ENCODE measurements at regions not wholly inside any gene's neighbourhood (a gene's known extent, or its start where the extent isn't known, plus 50 kb on each side); places are given as distances from the start of the nearest gene placed in this dataset.

DNA sequence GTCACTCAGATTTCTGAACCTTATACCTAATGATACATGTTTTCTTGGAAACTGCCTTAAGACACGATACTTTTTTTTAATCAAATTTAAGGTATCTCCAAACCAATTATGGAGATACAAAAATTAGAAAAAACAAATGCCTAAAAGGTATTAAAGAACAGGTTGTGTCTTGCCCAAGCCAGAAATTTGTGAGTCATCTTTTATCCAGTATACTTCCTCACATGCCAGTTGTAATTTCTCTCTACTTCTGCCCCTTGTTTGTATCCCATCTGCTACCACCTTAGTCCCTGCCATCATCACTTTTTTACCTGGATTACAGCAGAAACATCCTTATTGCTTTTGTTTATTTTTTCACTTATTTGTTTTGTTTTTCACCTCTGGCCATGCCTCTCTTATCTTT, 571.2 kb upstream of the DAB2 start:
- Histone ChIP-seq H3K4me3 (ENCODE audit: low read depth in 1 of 3, low read length in 3 of 3) (no peak overlapping the region), H3K27ac (ENCODE audit: low read depth in 1 of 3, low read length in 2 of 3) (no peak overlapping the region), H3K36me3 (ENCODE audit: control insufficient read depth in 3 of 3, insufficient read depth in 2 of 3, low read depth in 1 of 3, low read length in 3 of 3) (no peaks in the 10 kb centered on the region), H3K9me3 (ENCODE audit: control insufficient read depth in 2 of 2, insufficient read depth in 1 of 2, low read depth in 1 of 2, low read length in 1 of 2) (no peaks in the 10 kb centered on the region), H3K4me1 (ENCODE audit: control insufficient read depth in 3 of 3, insufficient read depth in 2 of 3, low read depth in 1 of 3, low read length in 2 of 3) (no peaks in the 10 kb centered on the region), H3K27me3 (ENCODE audit: control insufficient read depth in 3 of 3, insufficient read depth in 3 of 3, low read length in 3 of 3) (no peaks in the 10 kb centered on the region)
- DNase-seq (no peak), FAIRE-seq (no peak)
- 77 to 94% (median 90%) methylated on average over 1 of the region's 1 CpG for WGBS, 3 donors

DNA sequence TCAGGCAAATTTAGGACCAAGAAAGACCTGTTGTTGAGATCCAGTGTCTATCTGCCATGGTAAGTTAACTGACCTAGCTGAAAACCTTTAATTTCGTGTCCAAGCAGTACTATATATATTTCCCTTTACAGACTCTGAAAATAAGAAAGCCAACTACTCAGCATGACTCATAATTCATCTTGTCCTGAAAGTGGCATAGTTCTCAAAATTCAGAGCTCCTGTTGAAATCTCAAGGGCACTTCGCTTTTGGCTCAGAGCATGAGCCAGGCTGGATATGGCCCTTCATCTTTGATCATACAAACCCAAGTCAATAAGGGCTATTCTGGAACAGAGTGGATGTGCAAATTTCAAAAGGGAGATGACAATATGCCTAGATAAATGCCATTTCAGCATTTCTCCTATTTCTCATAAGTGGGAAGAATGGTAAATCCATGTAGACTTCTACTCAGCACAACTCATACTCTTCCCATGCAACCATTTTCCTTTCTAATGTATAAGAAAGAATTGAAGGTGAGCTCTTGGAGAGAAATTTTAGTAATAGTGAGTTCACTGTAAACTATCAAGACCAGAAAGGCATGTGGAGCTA, 567.9 kb upstream of the DAB2 start:
- H3K36me3 ChIP-seq (ENCODE audit: control insufficient read depth in 3 of 3, insufficient read depth in 2 of 3, low read depth in 1 of 3, low read length in 3 of 3), result no peaks in the 10 kb centered on the region
- H3K9me3 ChIP-seq (ENCODE audit: control insufficient read depth in 2 of 2, insufficient read depth in 1 of 2, low read depth in 1 of 2, low read length in 1 of 2), result no peaks in the 10 kb centered on the region
- no peak overlapping the region for H3K4me3 ChIP-seq (ENCODE audit: low read depth in 1 of 3, low read length in 3 of 3)
- no peak for FAIRE-seq
- H3K27ac ChIP-seq (ENCODE audit: low read depth in 1 of 3, low read length in 2 of 3), result no peak overlapping the region
- no peaks in the 10 kb centered on the region for H3K27me3 ChIP-seq (ENCODE audit: control insufficient read depth in 3 of 3, insufficient read depth in 3 of 3, low read length in 3 of 3)
- no peak for DNase-seq
- 76 to 85% (median 80%) methylated on average over 2 of the region's 2 CpGs for WGBS, 3 donors
- no peaks in the 10 kb centered on the region for H3K4me1 ChIP-seq (ENCODE audit: control insufficient read depth in 3 of 3, insufficient read depth in 2 of 3, low read depth in 1 of 3, low read length in 2 of 3)

DNA sequence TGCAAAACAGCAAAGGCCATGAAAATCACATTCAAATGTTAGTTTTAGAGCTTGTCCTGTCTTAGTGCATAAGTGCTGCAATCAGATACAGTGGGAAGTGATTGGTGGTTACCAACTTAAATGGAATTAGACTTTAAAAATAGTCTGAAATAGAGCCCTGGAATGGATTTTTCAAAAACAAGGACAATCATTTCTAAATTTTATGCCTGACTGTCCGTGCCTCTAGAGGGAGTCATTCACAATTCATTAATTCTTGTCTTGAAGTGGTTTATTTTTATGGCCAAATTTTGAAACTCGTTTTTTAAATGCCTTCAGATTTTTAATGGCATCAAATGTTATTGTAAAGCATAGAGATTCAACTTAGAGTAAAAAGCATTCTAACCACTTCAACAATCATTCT, 561.8 kb upstream of the DAB2 start:
- Histone ChIP-seq H3K4me3 (ENCODE audit: low read depth in 1 of 3, low read length in 3 of 3) (no peak overlapping the region), H3K36me3 (ENCODE audit: control insufficient read depth in 3 of 3, insufficient read depth in 2 of 3, low read depth in 1 of 3, low read length in 3 of 3) (no peaks in the 10 kb centered on the region), H3K4me1 (ENCODE audit: control insufficient read depth in 3 of 3, insufficient read depth in 2 of 3, low read depth in 1 of 3, low read length in 2 of 3) (no peaks in the 10 kb centered on the region), H3K9me3 (ENCODE audit: control insufficient read depth in 2 of 2, insufficient read depth in 1 of 2, low read depth in 1 of 2, low read length in 1 of 2) (no peaks in the 10 kb centered on the region), H3K27me3 (ENCODE audit: control insufficient read depth in 3 of 3, insufficient read depth in 3 of 3, low read length in 3 of 3) (no peaks in the 10 kb centered on the region), H3K27ac (ENCODE audit: low read depth in 1 of 3, low read length in 2 of 3) (no peak overlapping the region)
- DNase-seq (no peak), FAIRE-seq (no peak)
- WGBS, 3 donors, result 51 to 63% (median 58%) methylated on average over 2 of the region's 2 CpGs

DNA sequence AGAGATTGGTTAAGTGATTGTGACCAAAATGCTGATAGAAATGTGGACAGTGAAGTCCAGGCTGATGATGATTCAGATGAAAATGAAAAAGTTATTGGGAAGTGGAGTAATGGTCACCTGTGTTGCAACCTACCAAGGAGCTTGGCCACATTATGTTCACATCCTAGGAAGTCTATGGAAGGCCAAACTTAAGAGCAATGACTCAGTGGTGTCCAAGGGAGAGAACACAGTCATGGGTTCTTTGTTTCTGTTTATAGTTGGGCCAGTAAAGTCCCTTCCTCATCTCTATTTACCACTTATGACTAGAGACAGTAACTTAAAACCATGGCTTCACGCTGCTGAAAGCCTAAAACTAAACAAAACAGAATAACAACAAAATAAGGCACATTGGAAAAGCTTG, 555.3 kb upstream of the DAB2 start:
- no peak for FAIRE-seq
- no peak for DNase-seq
- H3K4me3 ChIP-seq (ENCODE audit: low read depth in 1 of 3, low read length in 3 of 3), result no peak overlapping the region
- H3K27me3 ChIP-seq (ENCODE audit: control insufficient read depth in 3 of 3, insufficient read depth in 3 of 3, low read length in 3 of 3), result no peaks in the 10 kb centered on the region
- H3K36me3 ChIP-seq (ENCODE audit: control insufficient read depth in 3 of 3, insufficient read depth in 2 of 3, low read depth in 1 of 3, low read length in 3 of 3), result no peaks in the 10 kb centered on the region
- no peak overlapping the region for H3K27ac ChIP-seq (ENCODE audit: low read depth in 1 of 3, low read length in 2 of 3)
- H3K4me1 ChIP-seq (ENCODE audit: control insufficient read depth in 3 of 3, insufficient read depth in 2 of 3, low read depth in 1 of 3, low read length in 2 of 3), result no peaks in the 10 kb centered on the region
- no peaks in the 10 kb centered on the region for H3K9me3 ChIP-seq (ENCODE audit: control insufficient read depth in 2 of 2, insufficient read depth in 1 of 2, low read depth in 1 of 2, low read length in 1 of 2)
- 59 to 75% (median 74%) methylated on average over 1 of the region's 1 CpG for WGBS, 3 donors

DNA sequence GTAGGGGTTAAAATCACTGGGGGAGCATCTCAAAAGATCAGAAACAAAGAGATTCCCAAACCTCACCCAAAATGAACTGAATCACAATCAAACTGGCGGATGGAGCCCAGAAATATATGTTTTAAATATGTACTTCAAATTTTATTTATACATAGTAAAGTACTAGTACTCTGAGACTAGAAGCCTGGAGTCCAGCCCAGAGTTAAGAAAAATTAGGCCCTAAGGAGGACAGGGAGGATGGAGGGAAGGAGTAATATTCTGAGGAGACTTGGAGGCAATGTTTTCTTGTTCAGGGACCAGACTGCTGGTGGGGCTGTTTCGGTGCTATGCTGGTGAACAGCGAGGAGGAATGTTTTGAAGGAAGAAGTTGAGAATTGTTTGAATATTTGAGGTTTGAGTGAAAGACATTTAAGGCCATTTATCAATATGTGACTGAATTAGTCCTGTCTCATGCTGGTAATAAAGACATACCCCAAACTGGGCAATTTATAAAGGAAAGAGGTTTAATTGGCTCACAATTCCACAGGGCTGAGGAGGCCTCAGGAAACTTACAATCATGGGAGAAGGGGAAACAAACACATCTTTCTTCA, 552.4 kb upstream of the DAB2 start:
- Histone ChIP-seq H3K4me3 (ENCODE audit: low read depth in 1 of 3, low read length in 3 of 3) (no peak overlapping the region), H3K9me3 (ENCODE audit: control insufficient read depth in 2 of 2, insufficient read depth in 1 of 2, low read depth in 1 of 2, low read length in 1 of 2) (no peaks in the 10 kb centered on the region), H3K4me1 (ENCODE audit: control insufficient read depth in 3 of 3, insufficient read depth in 2 of 3, low read depth in 1 of 3, low read length in 2 of 3) (no peaks in the 10 kb centered on the region), H3K27ac (ENCODE audit: low read depth in 1 of 3, low read length in 2 of 3) (no peak overlapping the region), H3K36me3 (ENCODE audit: control insufficient read depth in 3 of 3, insufficient read depth in 2 of 3, low read depth in 1 of 3, low read length in 3 of 3) (no peaks in the 10 kb centered on the region), H3K27me3 (ENCODE audit: control insufficient read depth in 3 of 3, insufficient read depth in 3 of 3, low read length in 3 of 3) (no peaks in the 10 kb centered on the region)
- no peak for FAIRE-seq
- 71 to 89% (median 83%) methylated on average over 3 of the region's 3 CpGs for WGBS, 3 donors
- no peak for DNase-seq

DNA sequence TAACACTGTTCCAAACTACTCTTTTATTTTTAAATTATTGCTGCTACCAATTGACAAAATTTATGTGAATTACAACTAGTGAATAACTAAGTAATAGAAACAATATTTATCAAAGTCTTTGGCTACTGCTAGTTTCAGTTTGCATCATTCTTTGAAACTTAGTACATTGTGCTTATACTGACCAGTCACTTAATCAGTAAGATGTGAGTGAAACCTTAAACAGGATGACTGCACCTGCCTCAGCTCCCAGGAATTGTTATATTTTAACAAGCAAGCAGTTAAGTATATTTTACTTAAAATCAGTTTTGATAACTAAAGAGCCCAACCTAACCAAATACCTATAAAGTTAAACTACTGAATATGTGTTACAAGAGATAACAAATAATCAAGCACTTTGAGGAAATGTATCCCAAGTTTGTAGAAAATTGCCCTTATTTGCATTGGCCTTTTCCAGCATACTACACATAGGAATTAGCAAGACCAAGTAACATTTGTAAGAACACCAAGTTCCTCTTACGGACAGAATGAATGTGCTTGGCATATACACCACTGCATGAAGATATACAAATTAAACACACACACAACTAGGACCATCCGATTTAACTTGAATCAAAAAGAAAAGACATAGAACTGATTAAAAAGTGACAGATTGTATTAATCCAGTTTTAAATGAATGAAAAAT, 545.5 kb upstream of the DAB2 start:
- H3K9me3 ChIP-seq (ENCODE audit: control insufficient read depth in 2 of 2, insufficient read depth in 1 of 2, low read depth in 1 of 2, low read length in 1 of 2), result no peaks in the 10 kb centered on the region
- no peaks in the 10 kb centered on the region for H3K36me3 ChIP-seq (ENCODE audit: control insufficient read depth in 3 of 3, insufficient read depth in 2 of 3, low read depth in 1 of 3, low read length in 3 of 3)
- H3K27me3 ChIP-seq (ENCODE audit: control insufficient read depth in 3 of 3, insufficient read depth in 3 of 3, low read length in 3 of 3), result no peaks in the 10 kb centered on the region
- DNase-seq, result no peak
- no peak for FAIRE-seq
- H3K4me1 ChIP-seq (ENCODE audit: control insufficient read depth in 3 of 3, insufficient read depth in 2 of 3, low read depth in 1 of 3, low read length in 2 of 3), result no peaks in the 10 kb centered on the region
- no peak overlapping the region for H3K27ac ChIP-seq (ENCODE audit: low read depth in 1 of 3, low read length in 2 of 3)
- H3K4me3 ChIP-seq (ENCODE audit: low read depth in 1 of 3, low read length in 3 of 3), result no peak overlapping the region
- 89 to 93% (median 93%) methylated on average over 2 of the region's 2 CpGs for WGBS, 3 donors

DNA sequence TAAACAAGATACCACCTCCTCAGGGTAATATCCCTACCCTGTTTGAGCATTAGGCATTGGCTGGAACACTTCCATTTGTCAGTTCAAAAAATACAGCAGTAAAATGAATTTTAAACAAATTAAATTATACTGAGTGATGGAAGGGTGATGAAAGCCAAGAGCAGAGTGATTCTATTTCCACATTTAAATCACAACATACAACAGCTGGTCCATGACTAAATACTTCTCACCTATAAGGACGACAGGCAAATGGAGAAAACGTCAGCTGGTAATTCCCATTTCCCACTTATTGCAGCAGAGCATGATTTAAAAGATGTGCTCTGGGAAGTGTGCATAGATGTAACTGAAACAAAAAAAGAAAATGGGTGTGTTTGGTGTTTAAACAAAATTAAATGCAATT, 543.6 kb upstream of the DAB2 start:
- Histone ChIP-seq H3K4me3 (ENCODE audit: low read depth in 1 of 3, low read length in 3 of 3) (no peak overlapping the region), H3K4me1 (ENCODE audit: control insufficient read depth in 3 of 3, insufficient read depth in 2 of 3, low read depth in 1 of 3, low read length in 2 of 3) (no peaks in the 10 kb centered on the region), H3K27ac (ENCODE audit: low read depth in 1 of 3, low read length in 2 of 3) (no peak overlapping the region), H3K27me3 (ENCODE audit: control insufficient read depth in 3 of 3, insufficient read depth in 3 of 3, low read length in 3 of 3) (no peaks in the 10 kb centered on the region), H3K9me3 (ENCODE audit: control insufficient read depth in 2 of 2, insufficient read depth in 1 of 2, low read depth in 1 of 2, low read length in 1 of 2) (no peaks in the 10 kb centered on the region), H3K36me3 (ENCODE audit: control insufficient read depth in 3 of 3, insufficient read depth in 2 of 3, low read depth in 1 of 3, low read length in 3 of 3) (no peaks in the 10 kb centered on the region)
- WGBS, 3 donors, result 32 to 65% (median 49%) methylated on average over 2 of the region's 2 CpGs
- DNase-seq, result no peak
- FAIRE-seq, result no peak

DNA sequence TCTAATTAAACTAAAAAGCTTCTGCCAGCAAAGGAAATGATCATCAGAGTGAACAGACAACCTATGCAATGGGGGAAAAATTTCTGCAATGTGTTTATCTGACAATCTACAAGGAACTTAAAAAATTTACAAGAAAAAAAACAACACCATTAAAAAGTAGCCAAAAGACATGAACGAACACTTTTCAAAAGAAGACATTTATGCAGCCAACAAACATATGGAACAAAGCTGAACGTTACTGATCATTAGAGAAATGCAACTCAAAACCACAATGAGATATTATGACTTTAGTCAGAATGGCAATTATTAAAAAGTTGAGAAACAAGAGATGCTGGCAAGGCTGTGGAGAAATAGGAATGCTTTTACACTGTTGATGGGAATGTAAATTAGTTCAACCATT, 530.4 kb upstream of the DAB2 start:
- Histone ChIP-seq H3K36me3 (ENCODE audit: control insufficient read depth in 3 of 3, insufficient read depth in 2 of 3, low read depth in 1 of 3, low read length in 3 of 3) (no peaks in the 10 kb centered on the region), H3K27ac (ENCODE audit: low read depth in 1 of 3, low read length in 2 of 3) (no peak overlapping the region), H3K9me3 (ENCODE audit: control insufficient read depth in 2 of 2, insufficient read depth in 1 of 2, low read depth in 1 of 2, low read length in 1 of 2) (no peaks in the 10 kb centered on the region), H3K4me3 (ENCODE audit: low read depth in 1 of 3, low read length in 3 of 3) (no peak overlapping the region), H3K4me1 (ENCODE audit: control insufficient read depth in 3 of 3, insufficient read depth in 2 of 3, low read depth in 1 of 3, low read length in 2 of 3) (no peaks in the 10 kb centered on the region), H3K27me3 (ENCODE audit: control insufficient read depth in 3 of 3, insufficient read depth in 3 of 3, low read length in 3 of 3) (no peaks in the 10 kb centered on the region)
- FAIRE-seq (no peak), DNase-seq (no peak)
- WGBS, 3 donors, result 68 to 87% (median 84%) methylated on average over 2 of the region's 2 CpGs

DNA sequence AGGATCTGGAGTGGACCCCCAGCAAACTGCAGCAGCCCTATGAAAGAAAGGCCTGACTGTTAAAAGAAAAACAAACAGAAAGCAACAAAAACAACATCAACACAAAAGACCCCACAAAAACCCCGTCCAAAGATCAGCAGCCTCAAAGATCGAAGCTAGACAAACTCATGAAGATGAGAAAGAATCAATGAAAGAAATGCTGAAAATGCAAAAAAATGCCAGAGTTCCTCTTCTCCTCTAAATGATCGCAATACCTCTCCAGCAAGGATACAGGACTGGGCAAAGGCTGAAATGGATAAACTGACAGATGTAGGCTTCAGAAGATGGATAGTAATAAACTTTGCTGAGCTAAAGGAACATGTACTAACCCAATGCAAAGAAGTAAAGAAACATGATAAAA, 526.3 kb upstream of the DAB2 start:
- H3K4me1 ChIP-seq (ENCODE audit: control insufficient read depth in 3 of 3, insufficient read depth in 2 of 3, low read depth in 1 of 3, low read length in 2 of 3), result no peaks in the 10 kb centered on the region
- 95 to 96% (median 96%) methylated on average over 3 of the region's 3 CpGs for WGBS, 3 donors
- no peak overlapping the region for H3K4me3 ChIP-seq (ENCODE audit: low read depth in 1 of 3, low read length in 3 of 3)
- H3K27me3 ChIP-seq (ENCODE audit: control insufficient read depth in 3 of 3, insufficient read depth in 3 of 3, low read length in 3 of 3), result no peaks in the 10 kb centered on the region
- DNase-seq (no peak), FAIRE-seq (no peak)
- H3K9me3 ChIP-seq (ENCODE audit: control insufficient read depth in 2 of 2, insufficient read depth in 1 of 2, low read depth in 1 of 2, low read length in 1 of 2), result no peaks in the 10 kb centered on the region
- H3K27ac ChIP-seq (ENCODE audit: low read depth in 1 of 3, low read length in 2 of 3), result no peak overlapping the region
- no peaks in the 10 kb centered on the region for H3K36me3 ChIP-seq (ENCODE audit: control insufficient read depth in 3 of 3, insufficient read depth in 2 of 3, low read depth in 1 of 3, low read length in 3 of 3)
